Left lung (tissue), 4 donors: ENCODE measurements at regions not wholly inside any gene's neighbourhood (a gene's known extent, or its start where the extent isn't known, plus 50 kb on each side); places are given as distances from the start of the nearest gene placed in this dataset.

ENCODE experiments used
- ATAC-seq: fragments of 200-7000 bp; cut with Tn5 transposase; one replicate; pipeline ENCODE4 v1.9.1; 2020; ENCODE audit warnings: moderate library complexity
- DNase-seq, 4 donors: peaks; one replicate each; pipeline ENCODE4 v3.0.0-alpha.2; 2013 to 2020
- H3K27ac ChIP-seq, 2 donors: fragments of 200-600 bp; sonication (generic) in 1 of 2; one replicate each; pipeline versions ENCODE4 v1.5.0 to v1.8.0; 2020 to 2021
- H3K27me3 ChIP-seq, 2 donors: fragments of 200-600 bp; sonication (generic) in 1 of 2; one replicate each; pipeline versions ENCODE4 v1.5.0 to v1.8.0; 2020 to 2021
- H3K36me3 ChIP-seq, 2 donors: fragments of 200-600 bp; sonication (generic) in 1 of 2; one replicate each; pipeline versions ENCODE4 v1.5.0 to v1.8.0; 2020 to 2021
- H3K4me1 ChIP-seq, 2 donors: fragments of 200-600 bp; one replicate each; pipeline ENCODE4 v1.8.0; 2021
- H3K4me3 ChIP-seq, 2 donors: fragments of 200-600 bp; sonication (generic) in 1 of 2; one replicate each; pipeline versions ENCODE4 v1.5.0 to v1.8.0; 2020 to 2021; ENCODE audit warnings: mild to moderate bottlenecking in 1 of 2
- H3K9me3 ChIP-seq, 2 donors: fragments of 200-600 bp; sonication (generic) in 1 of 2; one replicate each; pipeline versions ENCODE4 v1.5.0 to v1.8.0; 2020 to 2021
- intact Hi-C, 2 donors: fragments of 100-400 bp; cut with DNase I; formaldehyde crosslinking; loops; one replicate each; pipeline versions ENCODE4 v1.11.2 to v1.14.2; 2022
- TF ChIP-seq, protein P1 (sequence below), 2 donors: fragments of 200-600 bp; sonication (generic) in 1 of 2; IDR thresholded peaks; one replicate each; pipeline versions ENCODE4 v1.5.0 to v1.8.0; 2021; ENCODE audit warnings: antibody characterized with exemption in 2 of 2
- donor health status: DM: no; HTN: yes; CAD: no.
- donor health status: DM: no; HTN: no; CAD: no.

- DNase-seq (no peak), ATAC-seq (no peak)
- H3K4me1 ChIP-seq, result peaks cover 0 to 6% of the 10 kb centered on the region in 2 donors
- TF ChIP-seq, protein P1, sequence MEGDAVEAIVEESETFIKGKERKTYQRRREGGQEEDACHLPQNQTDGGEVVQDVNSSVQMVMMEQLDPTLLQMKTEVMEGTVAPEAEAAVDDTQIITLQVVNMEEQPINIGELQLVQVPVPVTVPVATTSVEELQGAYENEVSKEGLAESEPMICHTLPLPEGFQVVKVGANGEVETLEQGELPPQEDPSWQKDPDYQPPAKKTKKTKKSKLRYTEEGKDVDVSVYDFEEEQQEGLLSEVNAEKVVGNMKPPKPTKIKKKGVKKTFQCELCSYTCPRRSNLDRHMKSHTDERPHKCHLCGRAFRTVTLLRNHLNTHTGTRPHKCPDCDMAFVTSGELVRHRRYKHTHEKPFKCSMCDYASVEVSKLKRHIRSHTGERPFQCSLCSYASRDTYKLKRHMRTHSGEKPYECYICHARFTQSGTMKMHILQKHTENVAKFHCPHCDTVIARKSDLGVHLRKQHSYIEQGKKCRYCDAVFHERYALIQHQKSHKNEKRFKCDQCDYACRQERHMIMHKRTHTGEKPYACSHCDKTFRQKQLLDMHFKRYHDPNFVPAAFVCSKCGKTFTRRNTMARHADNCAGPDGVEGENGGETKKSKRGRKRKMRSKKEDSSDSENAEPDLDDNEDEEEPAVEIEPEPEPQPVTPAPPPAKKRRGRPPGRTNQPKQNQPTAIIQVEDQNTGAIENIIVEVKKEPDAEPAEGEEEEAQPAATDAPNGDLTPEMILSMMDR (IDR thresholded peaks at IDR 0.05), result no peak
- no peak overlapping the region for H3K4me3 ChIP-seq
- no peaks in the 10 kb centered on the region for H3K9me3 ChIP-seq
- H3K27ac ChIP-seq, result no peak overlapping the region
- H3K36me3 ChIP-seq, result no peaks in the 10 kb centered on the region
- no peaks in the 10 kb centered on the region for H3K27me3 ChIP-seq
- intact Hi-C loops, result no loop called here
Observed at GRCh38 chr1:230010603-230011332, 56.3 kb upstream of the GALNT2 start.

- intact Hi-C loops, result no loop called here
- Histone ChIP-seq H3K9me3 (no peaks in the 10 kb centered on the region), H3K27ac (no peak overlapping the region), H3K4me1 (peaks cover 0 to 6% of the 10 kb centered on the region in 2 donors), H3K36me3 (no peaks in the 10 kb centered on the region), H3K27me3 (no peaks in the 10 kb centered on the region), H3K4me3 (no peak overlapping the region)
- DNase-seq (no peak), ATAC-seq (no peak)
- TF ChIP-seq, protein P1 (IDR thresholded peaks at IDR 0.05), result no peak
Observed at GRCh38 chr1:230011333-230012092, 55.5 kb upstream of the GALNT2 start.

DNA sequence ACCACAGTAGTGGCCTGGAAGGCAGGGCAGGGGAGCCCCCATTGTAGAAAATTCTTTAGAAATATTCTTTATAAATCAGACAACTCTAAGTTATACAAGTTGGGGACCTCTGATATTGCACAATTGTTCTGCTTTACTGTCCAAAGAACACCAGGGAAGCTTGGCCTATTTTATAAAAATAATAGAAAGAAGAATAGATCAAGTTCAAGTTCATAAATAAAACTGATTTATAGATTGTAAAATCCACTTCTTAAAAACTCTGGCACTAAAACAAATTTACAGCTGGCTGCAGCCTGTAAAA lies 55.0 kb upstream of the GALNT2 start:
- Histone ChIP-seq H3K9me3 (no peaks in the 10 kb centered on the region), H3K4me3 (no peak overlapping the region), H3K27me3 (no peaks in the 10 kb centered on the region), H3K27ac (no peak overlapping the region), H3K4me1 (peaks cover 0 to 6% of the 10 kb centered on the region in 2 donors), H3K36me3 (no peaks in the 10 kb centered on the region)
- ATAC-seq (no peak), DNase-seq (peak in 1 of 4 donors; percentile 7)
- TF ChIP-seq, protein P1 (IDR thresholded peaks at IDR 0.05), result no peak
- intact Hi-C loops, result no loop called here

- TF ChIP-seq, protein P1 (IDR thresholded peaks at IDR 0.05), result no peak
- H3K4me3 ChIP-seq, result no peak overlapping the region
- no peak for DNase-seq
- intact Hi-C loops, result no loop called here
- no peaks in the 10 kb centered on the region for H3K27me3 ChIP-seq
- no peak for ATAC-seq
- peaks cover 0 to 6% of the 10 kb centered on the region in 2 donors for H3K4me1 ChIP-seq
- no peaks in the 10 kb centered on the region for H3K9me3 ChIP-seq
- no peak overlapping the region for H3K27ac ChIP-seq
- no peaks in the 10 kb centered on the region for H3K36me3 ChIP-seq
Observed at GRCh38 chr1:230012741-230013140, 54.3 kb upstream of the GALNT2 start.

DNA sequence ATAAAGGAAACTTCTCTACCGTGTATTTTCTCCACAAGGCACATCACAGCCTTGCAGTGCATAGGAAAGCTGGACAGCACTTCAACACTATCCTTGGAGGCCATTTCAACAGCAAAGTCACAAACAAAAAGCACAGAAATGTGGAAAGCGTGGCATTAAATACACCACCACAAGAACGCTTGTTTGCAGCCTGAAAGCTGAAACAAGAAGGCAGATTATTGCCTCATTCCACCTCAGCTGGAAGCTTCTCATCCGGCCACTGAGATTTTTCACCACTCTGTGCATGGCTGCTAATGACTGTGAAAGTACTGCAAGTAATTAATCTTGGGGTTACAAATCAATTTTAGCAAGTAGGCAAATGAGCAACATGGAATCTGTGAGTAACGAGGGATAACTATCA lies 50.9 kb upstream of the GALNT2 start:
- Histone ChIP-seq H3K27me3 (no peaks in the 10 kb centered on the region), H3K4me3 (no peak overlapping the region), H3K27ac (no peak overlapping the region), H3K4me1 (peaks cover 0 to 3% of the 10 kb centered on the region in 2 donors), H3K36me3 (no peaks in the 10 kb centered on the region), H3K9me3 (no peaks in the 10 kb centered on the region)
- DNase-seq (no peak), ATAC-seq (no peak)
- intact Hi-C loops, result no loop called here
- TF ChIP-seq, protein P1 (IDR thresholded peaks at IDR 0.05), result no peak
